SK-N-SH (cell line): ENCODE measurements at regions not wholly inside any gene's neighbourhood (a gene's known extent, or its start where the extent isn't known, plus 50 kb on each side); places are given as distances from the start of the nearest gene placed in this dataset.

ENCODE experiments used
- CTCF ChIA-PET: fragments of 300-600, 350-600 bp; formaldehyde crosslinking; extraction: SDS; loops from one replicate; lab custom pipeline; 2021; lab: Yijun Ruan, JAX
- POLR2A ChIA-PET: fragments of 350-600 bp; sonication (Branson Sonifier 250); formaldehyde crosslinking; extraction: SDS; loops from one replicate; lab custom pipeline; 2020; ENCODE audit warnings: antibody characterized with exemption, inconsistent platforms; lab: Yijun Ruan, JAX
- DNase-seq: peaks from one replicate; pipeline ENCODE4 v3.0.0; 2012
- H2AFZ ChIP-seq: fragments of 200-600 bp; sonication (generic); 2 replicates; pipeline ENCODE4 v1.8.1; 2016; ENCODE audit warnings: antibody characterized with exemption, mild to moderate bottlenecking, low read depth
- H3F3A ChIP-seq: fragments of 200-600 bp; sonication (generic); replicated peaks from 2 replicates; pipeline ENCODE3; 2016; ENCODE audit warnings: antibody characterized with exemption, mild to moderate bottlenecking; ENCODE audit not compliant: insufficient read depth
- H3K27ac ChIP-seq, 2 experiments: fragments of 200-500 bp in 1 of 2; fragments of 200-600 bp in 1 of 2; sonication (Bioruptor generic) in 1 of 2; sonication (generic), shearing (Covaris generic) in 1 of 2; 2 replicates each; pipeline versions ENCODE4 v1.5.1 to v1.6.1; 2014 to 2016; ENCODE audit warnings: low read depth in 2 of 2, inconsistent platforms in 1 of 2, low read length in 1 of 2, mild to moderate bottlenecking in 1 of 2, mixed read lengths in 1 of 2
- H3K27me3 ChIP-seq: fragments of 200-600 bp; sonication (generic), shearing (Covaris generic); 2 replicates; pipeline ENCODE4 v1.6.1; 2016; ENCODE audit warnings: mixed run types; ENCODE audit not compliant: insufficient read depth
- H3K36me3 ChIP-seq, 2 experiments: fragments of 200-500 bp in 1 of 2; fragments of 200-600 bp in 1 of 2; sonication (Bioruptor generic) in 1 of 2; sonication (generic) in 1 of 2; replicated peaks in 1 of 2; 2 replicates each; pipeline versions ENCODE3 to v1.5.1; 2014 to 2016; ENCODE audit warnings: low read length in 1 of 2, mild to moderate bottlenecking in 1 of 2; ENCODE audit not compliant: insufficient read depth in 2 of 2, control insufficient read depth in 1 of 2
- H3K4me1 ChIP-seq, 2 experiments: fragments of 200-500 bp in 1 of 2; fragments of 200-600 bp in 1 of 2; sonication (Bioruptor generic) in 1 of 2; sonication (generic), shearing (Covaris generic) in 1 of 2; 2 replicates each; pipeline versions ENCODE4 v1.5.1 to v1.6.1; 2014 to 2016; ENCODE audit warnings: low read depth in 1 of 2, low read length in 1 of 2, mixed run types in 1 of 2; ENCODE audit not compliant: insufficient read depth in 2 of 2, control insufficient read depth in 1 of 2
- H3K4me2 ChIP-seq: fragments of 200-600 bp; sonication (generic), shearing (Covaris generic); 2 replicates; pipeline ENCODE4 v1.6.1; 2017; ENCODE audit warnings: mixed run types
- H3K4me3 ChIP-seq, 2 experiments: fragments of 200-500 bp in 1 of 2; fragments of 200-600 bp in 1 of 2; sonication (Bioruptor generic) in 1 of 2; sonication (generic), shearing (Covaris generic) in 1 of 2; 2 replicates each; pipeline versions ENCODE4 v1.5.1 to v1.8.1; 2014 to 2016; ENCODE audit warnings: low read depth in 2 of 2, inconsistent platforms in 1 of 2, low read length in 1 of 2, mild to moderate bottlenecking in 1 of 2, mixed read lengths in 1 of 2, moderate library complexity in 1 of 2
- H3K79me2 ChIP-seq: fragments of 200-600 bp; sonication (generic); 2 replicates; pipeline ENCODE4 v1.8.1; 2017; ENCODE audit warnings: mild to moderate bottlenecking; ENCODE audit not compliant: insufficient read depth
- H3K9ac ChIP-seq: fragments of 200-600 bp; sonication (generic); 2 replicates; pipeline ENCODE4 v1.6.1; 2017; ENCODE audit warnings: mixed run types
- H3K9me2 ChIP-seq: fragments of 200-600 bp; sonication (generic); 2 replicates; pipeline ENCODE4 v1.6.1; 2017; ENCODE audit warnings: mixed run types
- H3K9me3 ChIP-seq: fragments of 200-600 bp; sonication (generic); 2 replicates; pipeline ENCODE4 v1.6.1; 2017; ENCODE audit warnings: mixed run types, mild to moderate bottlenecking, moderate library complexity
- H4K20me1 ChIP-seq: fragments of 200-600 bp; sonication (generic); 2 replicates; pipeline ENCODE4 v1.6.1; 2017; ENCODE audit warnings: mild to moderate bottlenecking, mixed run types; ENCODE audit not compliant: insufficient read depth
- EP300 ChIP-seq, 2 experiments: IDR thresholded peaks; 2 replicates each; pipeline versions ENCODE4 v1.4.0 to v1.6.1; 2012; ENCODE audit warnings: borderline replicate concordance in 1 of 2, low read depth in 1 of 2, low read length in 1 of 2
- EZH2phosphoT487 ChIP-seq: fragments of 200-600 bp; sonication (generic); IDR thresholded peaks from 2 replicates; pipeline ENCODE4 v1.6.1; 2017; ENCODE audit warnings: low read depth, mixed run types, mild to moderate bottlenecking, antibody characterized with exemption, moderate library complexity, borderline replicate concordance
- FOSL2 ChIP-seq: IDR thresholded peaks from 2 replicates; pipeline ENCODE4 v1.4.0; 2012; ENCODE audit warnings: low read depth, mild to moderate bottlenecking, moderate library complexity, borderline replicate concordance
- FOXJ3 ChIP-seq: sonication (generic); formaldehyde crosslinking; IDR thresholded peaks from 2 replicates; pipeline ENCODE4 v1.5.1; 2020; ENCODE audit warnings: mild to moderate bottlenecking, missing genetic modification reagents
- FOXM1 ChIP-seq: IDR thresholded peaks from 2 replicates; pipeline ENCODE4 v1.4.0; 2012; ENCODE audit warnings: low read depth, mild to moderate bottlenecking
- GATA2 ChIP-seq: sonication (generic); formaldehyde crosslinking; IDR thresholded peaks from 2 replicates; pipeline ENCODE4 v1.5.0; 2020; ENCODE audit warnings: mild to moderate bottlenecking, missing genetic modification reagents
- MEF2A ChIP-seq: IDR thresholded peaks from 2 replicates; pipeline ENCODE4 v1.4.0; 2012; ENCODE audit warnings: low read depth, borderline replicate concordance
- NRF1 ChIP-seq: IDR thresholded peaks from 2 replicates; pipeline ENCODE4 v1.6.1; 2012; ENCODE audit warnings: low read depth, mild to moderate bottlenecking, low read length
- POLR2AphosphoS5 ChIP-seq: IDR thresholded peaks from 2 replicates; pipeline ENCODE4 v1.6.1; 2012; ENCODE audit warnings: low read depth, low read length
- RFX5 ChIP-seq: IDR thresholded peaks from 2 replicates; pipeline ENCODE4 v1.6.1; 2012; ENCODE audit warnings: mild to moderate bottlenecking, improper control_type of control experiment, low read length
- SIN3A ChIP-seq: IDR thresholded peaks from 2 replicates; pipeline ENCODE4 v1.6.1; 2012; ENCODE audit warnings: low read depth, mild to moderate bottlenecking, low read length, moderate library complexity, borderline replicate concordance
- SMC3 ChIP-seq: IDR thresholded peaks from 2 replicates; pipeline ENCODE4 v1.6.1; 2012; ENCODE audit warnings: low read depth, low read length, improper control_type of control experiment
- TCF12 ChIP-seq: IDR thresholded peaks from 2 replicates; pipeline ENCODE4 v1.4.0; 2012
- TEAD4 ChIP-seq: IDR thresholded peaks from 2 replicates; pipeline ENCODE4 v1.4.0; 2012; ENCODE audit warnings: mild to moderate bottlenecking, borderline replicate concordance; ENCODE audit not compliant: insufficient read depth
- USF1 ChIP-seq: IDR thresholded peaks from 2 replicates; pipeline ENCODE4 v1.4.0; 2012; ENCODE audit warnings: low read depth, borderline replicate concordance
- YY1 ChIP-seq: IDR thresholded peaks from 2 replicates; pipeline ENCODE4 v1.4.0; 2012; ENCODE audit warnings: low read depth, mild to moderate bottlenecking
- WGBS: methylation state at CpG from one replicate; pipeline ENCODE4 v1.1.6; 2017; ENCODE audit warnings: low lambda C conversion rate; 5-methylcytosine and 5-hydroxymethylcytosine counted together

GRCh38 chr2:125445495-125445894 lies 1210.5 kb upstream of the GYPC start:
- no peaks in the 10 kb centered on the region for H3K9me3 ChIP-seq
- CTCF ChIA-PET: no interaction called here

GRCh38 chr2:125450092-125450491 lies 1205.9 kb upstream of the GYPC start:
- H4K20me1 ChIP-seq: no peaks in the 10 kb centered on the region
- H3K4me1 ChIP-seq: no peaks in the 10 kb centered on the region
- H3K79me2 ChIP-seq: no peaks in the 10 kb centered on the region
- no peaks in the 10 kb centered on the region for H3K9me3 ChIP-seq
- ChIA-PET POLR2A (no interaction called here), CTCF (no interaction called here)
- no peaks in the 10 kb centered on the region for H3K9me2 ChIP-seq
- no peak overlapping the region for H3K4me3 ChIP-seq
- DNase-seq: no peak
- TF ChIP-seq USF1: no peak
- no peak for TF ChIP-seq NRF1
- TF ChIP-seq EP300 (IDR thresholded peaks at IDR 0.05; ENCODE audit: borderline replicate concordance in 1 of 2, low read depth in 1 of 2, low read length in 1 of 2): no peak
- no peak for TF ChIP-seq FOSL2
- TF ChIP-seq MEF2A: no peak
- no peak for TF ChIP-seq FOXJ3 (CRISPR knock-in tag)
- TF ChIP-seq SIN3A: no peak
- no peak for TF ChIP-seq GATA2 (CRISPR knock-in tag)
- no peaks in the 10 kb centered on the region for H3F3A ChIP-seq
- H3K4me2 ChIP-seq: no peak overlapping the region
- 4% methylated on average over 4 of the region's 4 CpGs for WGBS
- no peak overlapping the region for H3K9ac ChIP-seq
- no peaks in the 10 kb centered on the region for H3K27me3 ChIP-seq
- H3K27ac ChIP-seq: no peak overlapping the region
- no peak overlapping the region for H2AFZ ChIP-seq
- no peaks in the 10 kb centered on the region for H3K36me3 ChIP-seq

More at GRCh38 chr2:125445495-125445894, 1210.5 kb upstream of the GYPC start:
- H3K9me2 ChIP-seq: no peaks in the 10 kb centered on the region
- TF ChIP-seq MEF2A (no peak), POLR2AphosphoS5 (no peak), TEAD4 (no peak), EZH2phosphoT487 (no peak), FOXM1 (no peak), YY1 (no peak)
- DNase-seq: no peak
- H3K27me3 ChIP-seq: no peaks in the 10 kb centered on the region
- H3K27ac ChIP-seq: no peak overlapping the region
- H2AFZ ChIP-seq: no peak overlapping the region
- no peak overlapping the region for H3K4me2 ChIP-seq
- POLR2A ChIA-PET: no interaction called here
- no peaks in the 10 kb centered on the region for H3K36me3 ChIP-seq
- no peaks in the 10 kb centered on the region for H3K4me1 ChIP-seq
- H4K20me1 ChIP-seq: no peaks in the 10 kb centered on the region
- H3K79me2 ChIP-seq: no peaks in the 10 kb centered on the region
- no peak overlapping the region for H3K9ac ChIP-seq
- H3K4me3 ChIP-seq: no peak overlapping the region
- no peaks in the 10 kb centered on the region for H3F3A ChIP-seq

GRCh38 chr2:125455110-125455509 lies 1200.8 kb upstream of the GYPC start:
- Histone ChIP-seq H3K27me3 (no peaks in the 10 kb centered on the region), H3K9me2 (no peaks in the 10 kb centered on the region), H3K4me1 (no peaks in the 10 kb centered on the region), H3K4me2 (no peak overlapping the region), H3K9ac (no peak overlapping the region), H3K9me3 (no peaks in the 10 kb centered on the region), H3K36me3 (no peaks in the 10 kb centered on the region), H3K79me2 (no peaks in the 10 kb centered on the region), H3F3A (no peaks in the 10 kb centered on the region), H3K27ac (no peak overlapping the region), H3K4me3 (no peak overlapping the region), H4K20me1 (no peaks in the 10 kb centered on the region), H2AFZ (no peak overlapping the region)
- WGBS: 0% methylated on average over 1 of the region's 1 CpG
- DNase-seq: no peak
- CTCF ChIA-PET: no interaction called here
- POLR2A ChIA-PET: no interaction called here
- no peak for TF ChIP-seq EP300 (IDR thresholded peaks at IDR 0.05; ENCODE audit: borderline replicate concordance in 1 of 2, low read depth in 1 of 2, low read length in 1 of 2)
- no peak for TF ChIP-seq SMC3
- TF ChIP-seq FOSL2: no peak
- TF ChIP-seq FOXJ3 (CRISPR knock-in tag): no peak
- no peak for TF ChIP-seq RFX5
- no peak for TF ChIP-seq POLR2AphosphoS5
- TF ChIP-seq TCF12: no peak
- TF ChIP-seq SIN3A: no peak
